AG04450 (cell line): ENCODE measurements at regions not wholly inside any gene's neighbourhood (a gene's known extent, or its start where the extent isn't known, plus 50 kb on each side); places are given as distances from the start of the nearest gene placed in this dataset.
A peak's percentile ranks its signal among the peaks of the same experiment; 100 is the strongest.

Experiments
- CTCF ChIA-PET: fragments of 300-600, 350-600 bp; formaldehyde crosslinking; extraction: SDS; loops from one replicate; lab custom pipeline; 2022; ENCODE audit warnings: antibody characterized with exemption, inconsistent platforms; lab: Charles Lee
- POLR2A ChIA-PET: fragments of 350-600 bp; formaldehyde crosslinking; extraction: SDS; loops from one replicate; lab custom pipeline; 2021; ENCODE audit warnings: antibody characterized with exemption, inconsistent platforms; lab: Yijun Ruan, JAX
- DNase-seq: peaks from one replicate; pipeline ENCODE4 v3.0.0-alpha.2; 2011; ENCODE audit warnings: low read depth, low spot score
- H3K27ac ChIP-seq: one replicate; pipeline ENCODE4 v1.5.1; 2012; ENCODE audit warnings: low read depth, low read length, control low read depth
- H3K27me3 ChIP-seq: one replicate; pipeline ENCODE4 v1.6.0; 2012; ENCODE audit warnings: low read length; ENCODE audit not compliant: control insufficient read depth, insufficient read depth
- H3K4me3 ChIP-seq: 2 replicates; pipeline ENCODE4 v1.5.1; 2011; ENCODE audit warnings: mild to moderate bottlenecking, low read depth, low read length, control low read depth
- H3K9me3 ChIP-seq: 2 replicates; pipeline ENCODE4 v1.5.1; 2012; ENCODE audit warnings: low read length; ENCODE audit not compliant: control insufficient read depth, insufficient read depth
- CTCF ChIP-seq: IDR thresholded peaks from 2 replicates; pipeline ENCODE4 v1.5.1; 2011; ENCODE audit warnings: low read depth, low read length, control low read depth, inconsistent platforms

- Histone ChIP-seq H3K9me3 (no peaks in the 10 kb centered on the region), H3K27me3 (no peaks in the 10 kb centered on the region), H3K27ac (no peak overlapping the region), H3K4me3 (no peak overlapping the region)
- CTCF ChIA-PET, result no interaction called here
- no peak for DNase-seq
- TF ChIP-seq CTCF, result no peak
- POLR2A ChIA-PET, result no interaction called here
Observed at GRCh38 chr11:13800901-13801300, 132.4 kb downstream of the FAR1 start.

GRCh38 chr11:13818325-13818724 is 144.2 kb upstream of the SPON1 start:
- no peak for TF ChIP-seq CTCF
- Histone ChIP-seq H3K27ac (no peak overlapping the region), H3K27me3 (no peaks in the 10 kb centered on the region), H3K9me3 (no peaks in the 10 kb centered on the region), H3K4me3 (no peak overlapping the region)
- no peak for DNase-seq
- CTCF ChIA-PET, result no interaction called here
- POLR2A ChIA-PET, result no interaction called here

- DNase-seq, result no peak
- Histone ChIP-seq H3K27ac (no peak overlapping the region), H3K4me3 (no peak overlapping the region), H3K27me3 (peaks cover 2% of the 10 kb centered on the region), H3K9me3 (no peaks in the 10 kb centered on the region)
- no peak for TF ChIP-seq CTCF
- ChIA-PET POLR2A (no interaction called here), CTCF (no interaction called here)
Observed at GRCh38 chr11:13826505-13827278, 135.8 kb upstream of the SPON1 start.

GRCh38 chr11:13831696-13832095 is 130.8 kb upstream of the SPON1 start:
- POLR2A ChIA-PET, result no interaction called here
- Histone ChIP-seq H3K27ac (no peak overlapping the region), H3K27me3 (no peaks in the 10 kb centered on the region), H3K9me3 (no peaks in the 10 kb centered on the region), H3K4me3 (no peak overlapping the region)
- TF ChIP-seq CTCF, result no peak
- CTCF ChIA-PET, result no interaction called here
- no peak for DNase-seq

GRCh38 chr11:13834463-13834862 is 128.1 kb upstream of the SPON1 start:
- peak; percentile 43; the same call in 1 of the 2 replicates for TF ChIP-seq CTCF
- ChIA-PET POLR2A (no interaction called here), CTCF (interaction anchor here (1.0 kb wide), 1 partner anchor 16 kb away, joined by 4 read pairs; no protein-coding TSS in a partner anchor)
- H3K27me3 ChIP-seq, result no peaks in the 10 kb centered on the region
- no peaks in the 10 kb centered on the region for H3K9me3 ChIP-seq
- H3K4me3 ChIP-seq, result no peak overlapping the region
- no peak for DNase-seq
- H3K27ac ChIP-seq, result no peak overlapping the region
